Heart left ventricle (tissue), 16 donors: ENCODE measurements at regions not wholly inside any gene's neighbourhood (a gene's known extent, or its start where the extent isn't known, plus 50 kb on each side); places are given as distances from the start of the nearest gene placed in this dataset.
A peak's percentile ranks its signal among the peaks of the same experiment; 100 is the strongest.

Source experiments
- ATAC-seq, 4 donors: fragments of 200-7000 bp; cut with Tn5 transposase; one replicate each; pipeline ENCODE4 v1.9.1; 2020 to 2022; ENCODE audit warnings: moderate library complexity in 4 of 4, mild to moderate bottlenecking in 3 of 4, moderate number of reproducible peaks in 1 of 4
- DNase-seq, 5 donors: peaks; one replicate each; pipeline ENCODE4 v3.0.0-alpha.2; 2020
- H3K27ac ChIP-seq, 12 donors: fragments of 200-600 bp; sonication (generic) in 4 of 12; one replicate each; pipeline versions ENCODE4 v1.5.0 to v1.8.0; 2016 to 2022; ENCODE audit warnings: mild to moderate bottlenecking in 2 of 12
- H3K27me3 ChIP-seq, 9 donors: fragments of 200-600 bp; sonication (generic) in 2 of 9; one replicate each; pipeline versions ENCODE4 v1.5.1 to v1.8.0; 2016 to 2022; ENCODE audit warnings: mild to moderate bottlenecking in 3 of 9
- H3K36me3 ChIP-seq, 9 donors: fragments of 200-600 bp; sonication (generic) in 2 of 9; one replicate each; pipeline versions ENCODE4 v1.5.0 to v1.8.0; 2018 to 2022; ENCODE audit warnings: mild to moderate bottlenecking in 2 of 9
- H3K4me1 ChIP-seq, 12 donors: fragments of 200-600 bp; sonication (generic) in 4 of 12; one replicate each; pipeline versions ENCODE4 v1.5.0 to v1.8.0; 2016 to 2022; ENCODE audit warnings: mild to moderate bottlenecking in 3 of 12
- H3K4me3 ChIP-seq, 12 donors: fragments of 200-600 bp; sonication (generic) in 4 of 12; one replicate each; pipeline versions ENCODE4 v1.5.0 to v1.8.0; 2017 to 2022; ENCODE audit warnings: mild to moderate bottlenecking in 9 of 12, moderate library complexity in 4 of 12
- H3K9me3 ChIP-seq, 12 donors: fragments of 200-600 bp; sonication (generic) in 4 of 12; one replicate each; pipeline versions ENCODE4 v1.5.0 to v1.8.0; 2016 to 2022; ENCODE audit warnings: mild to moderate bottlenecking in 1 of 12
- POLR2A ChIP-seq, 2 donors: fragments of 450-650 bp; IDR thresholded peaks; one replicate each; pipeline ENCODE4 v1.6.1; 2017; ENCODE audit warnings: antibody characterized with exemption in 2 of 2, mild to moderate bottlenecking in 2 of 2, moderate library complexity in 2 of 2
- WGBS, 4 donors: extraction: QIAGEN DNeasy Blood & Tissue Kit in 2 of 4; methylation state at CpG; one replicate each; pipeline versions ENCODE4 v1.1.5 to v1.1.7; 2013 to 2018; 5-methylcytosine and 5-hydroxymethylcytosine counted together
- intact Hi-C, 10 donors: fragments of 100-400 bp; cut with DNase I; formaldehyde crosslinking; loops; one replicate each; pipeline versions ENCODE4 v1.11.1 to v1.14.2; 2022
- TF ChIP-seq, protein P1 (sequence below), 12 donors: fragments of 200-600 bp; sonication (generic) in 4 of 12; IDR thresholded peaks; one replicate each; pipeline versions ENCODE4 v1.5.0 to v1.8.0; 2018 to 2022; ENCODE audit warnings: antibody characterized with exemption in 12 of 12, mild to moderate bottlenecking in 5 of 12
- donor health status: ischemic (EF 13 %, LVEDD 7.1; RV severe dilation, severe dysfunction).
- donor health status: healthy with polysubstance abuse.
- donor health status: DM: no; HTN: yes; CAD: no.
- donor health status: DM: no; HTN: no; CAD: no.
- donor health status: ischemic (EF 25% LVEDD 6.9; RV normal size, moderate dysfunction).
- donor health status: ischemic (EF 25% LVEDD 5.7; RV mildly dilated, moderate dysfunction).
- donor health status: healthy.
- donor health status: DM: yes; HTN: yes; CAD: no.
- donor health status: ischemic (EF 35%, LVEDD 5.7; RV mildly dilated, moderate dysfunction).
- donor health status: nonischemic (EF 11% LVEDD 7.7; RV severe dilation, severe dysfunction).
- donor health status: DM: yes; HTN: yes; CAD: no.
- donor health status: PGD.
- donor health status: ischemic (EF 29% LVEDD 5.4; RV normal size, mild dysfunction).
- donor health status: nonischemic (EF 23%, LVEDD 6.1; RV moderate dilation, normal function).

DNA sequence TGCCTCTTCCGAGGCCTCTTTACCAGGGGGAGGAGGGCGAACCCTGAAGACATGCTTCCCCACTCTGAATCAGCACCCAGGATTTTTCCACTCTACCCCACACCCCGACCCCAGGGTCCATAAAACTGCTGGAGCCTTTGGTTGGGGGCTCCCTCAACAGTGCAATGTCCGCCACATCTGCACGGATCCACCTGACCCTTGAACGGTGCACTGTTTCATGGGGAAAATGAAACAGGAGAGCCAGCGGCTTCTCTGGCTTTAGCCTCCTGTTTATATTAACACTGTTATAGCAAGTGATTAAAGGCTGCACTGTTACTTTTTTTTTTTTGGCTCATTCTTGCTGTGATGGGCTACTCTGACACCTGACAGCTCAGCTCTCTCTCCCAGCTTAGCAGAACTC lies 124.1 kb upstream of the DLG1 start:
- no peak for TF ChIP-seq POLR2A (IDR thresholded peaks at IDR 0.05)
- TF ChIP-seq, protein P1, sequence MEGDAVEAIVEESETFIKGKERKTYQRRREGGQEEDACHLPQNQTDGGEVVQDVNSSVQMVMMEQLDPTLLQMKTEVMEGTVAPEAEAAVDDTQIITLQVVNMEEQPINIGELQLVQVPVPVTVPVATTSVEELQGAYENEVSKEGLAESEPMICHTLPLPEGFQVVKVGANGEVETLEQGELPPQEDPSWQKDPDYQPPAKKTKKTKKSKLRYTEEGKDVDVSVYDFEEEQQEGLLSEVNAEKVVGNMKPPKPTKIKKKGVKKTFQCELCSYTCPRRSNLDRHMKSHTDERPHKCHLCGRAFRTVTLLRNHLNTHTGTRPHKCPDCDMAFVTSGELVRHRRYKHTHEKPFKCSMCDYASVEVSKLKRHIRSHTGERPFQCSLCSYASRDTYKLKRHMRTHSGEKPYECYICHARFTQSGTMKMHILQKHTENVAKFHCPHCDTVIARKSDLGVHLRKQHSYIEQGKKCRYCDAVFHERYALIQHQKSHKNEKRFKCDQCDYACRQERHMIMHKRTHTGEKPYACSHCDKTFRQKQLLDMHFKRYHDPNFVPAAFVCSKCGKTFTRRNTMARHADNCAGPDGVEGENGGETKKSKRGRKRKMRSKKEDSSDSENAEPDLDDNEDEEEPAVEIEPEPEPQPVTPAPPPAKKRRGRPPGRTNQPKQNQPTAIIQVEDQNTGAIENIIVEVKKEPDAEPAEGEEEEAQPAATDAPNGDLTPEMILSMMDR (IDR thresholded peaks at IDR 0.05), result no peak
- no peak overlapping the region for H3K27ac ChIP-seq
- H3K9me3 ChIP-seq, result no peaks in the 10 kb centered on the region
- no peak for DNase-seq
- no peaks in the 10 kb centered on the region for H3K27me3 ChIP-seq
- no peaks in the 10 kb centered on the region for H3K36me3 ChIP-seq
- no peak for ATAC-seq
- WGBS, 4 donors, result 76 to 85% (median 81%) methylated on average over 7 of the region's 7 CpGs
- H3K4me1 ChIP-seq, result peaks cover 0 to 30% (median 8%) of the 10 kb centered on the region in 12 donors
- intact Hi-C loops, result no loop called here
- H3K4me3 ChIP-seq, result no peak overlapping the region

DNA sequence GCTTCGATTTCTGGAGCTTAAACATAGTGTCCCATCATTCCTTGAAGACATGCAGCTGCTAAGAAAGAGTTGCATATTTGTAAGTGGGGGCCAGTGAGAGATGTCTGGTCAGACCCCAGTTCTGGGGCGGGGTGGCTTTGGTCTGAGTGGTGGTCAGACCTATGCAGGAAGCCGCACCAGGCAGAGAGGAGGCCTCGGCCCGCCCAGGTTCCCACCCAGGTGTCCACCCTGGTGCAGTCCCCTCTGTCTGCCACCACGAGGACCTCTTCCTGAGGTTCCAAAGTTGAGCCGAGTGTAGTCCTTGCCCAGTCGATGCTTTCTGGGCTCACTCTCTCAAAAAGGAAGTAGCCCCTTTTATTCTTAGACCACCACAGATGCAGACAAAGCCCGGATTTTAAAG lies 122.6 kb upstream of the DLG1 start:
- intact Hi-C loops, result no loop called here

DNA sequence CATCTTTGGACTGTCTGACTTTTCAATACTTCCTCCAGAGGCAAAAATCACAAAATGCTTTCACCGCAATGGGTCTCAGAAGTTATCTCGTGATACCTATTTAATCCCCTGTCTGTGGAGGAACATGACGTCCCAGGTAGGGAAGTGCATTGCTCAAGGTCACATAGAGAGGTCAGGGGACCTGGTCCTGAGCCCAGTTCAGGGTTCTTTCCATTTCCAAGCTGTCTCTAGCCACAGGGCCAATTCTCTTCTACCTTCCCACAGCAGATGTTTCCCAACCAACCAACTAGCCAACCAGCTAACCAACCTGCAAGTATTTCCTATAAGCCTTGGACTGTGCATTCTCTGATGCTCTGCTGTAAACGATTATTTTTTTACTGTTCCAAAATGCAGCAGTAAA lies 122.2 kb upstream of the DLG1 start:
- TF ChIP-seq POLR2A (IDR thresholded peaks at IDR 0.05), result no peak
- TF ChIP-seq, protein P1 (IDR thresholded peaks at IDR 0.05), result no peak
- H3K9me3 ChIP-seq, result no peaks in the 10 kb centered on the region
- peaks cover 0 to 30% (median 8%) of the 10 kb centered on the region in 12 donors for H3K4me1 ChIP-seq
- intact Hi-C loops, result no loop called here
- WGBS, 4 donors, result 51 to 67% (median 58%) methylated on average over 4 of the region's 4 CpGs
- no peak overlapping the region for H3K4me3 ChIP-seq
- H3K36me3 ChIP-seq, result no peaks in the 10 kb centered on the region
- peak overlapping the region in 8 of 12 donors; percentile 27 to 84 (median 54) for H3K27ac ChIP-seq
- ATAC-seq, result peak in 1 of 4 donors; percentile 47
- DNase-seq, result no peak
- no peaks in the 10 kb centered on the region for H3K27me3 ChIP-seq

More for the DNA sequence above, 122.6 kb upstream of the DLG1 start:
- TF ChIP-seq, protein P1 (IDR thresholded peaks at IDR 0.05), result no peak
- no peak for TF ChIP-seq POLR2A (IDR thresholded peaks at IDR 0.05)
- WGBS, 4 donors, result 73 to 82% (median 79%) methylated on average over 9 of the region's 9 CpGs
- DNase-seq, result no peak
- H3K36me3 ChIP-seq, result no peaks in the 10 kb centered on the region
- H3K4me3 ChIP-seq, result no peak overlapping the region
- H3K27me3 ChIP-seq, result no peaks in the 10 kb centered on the region
- peak overlapping the region in 5 of 12 donors; percentile 51 to 84 (median 62) for H3K27ac ChIP-seq
- H3K4me1 ChIP-seq, result peaks cover 0 to 30% (median 8%) of the 10 kb centered on the region in 12 donors
- H3K9me3 ChIP-seq, result no peaks in the 10 kb centered on the region
- ATAC-seq, result no peak

DNA sequence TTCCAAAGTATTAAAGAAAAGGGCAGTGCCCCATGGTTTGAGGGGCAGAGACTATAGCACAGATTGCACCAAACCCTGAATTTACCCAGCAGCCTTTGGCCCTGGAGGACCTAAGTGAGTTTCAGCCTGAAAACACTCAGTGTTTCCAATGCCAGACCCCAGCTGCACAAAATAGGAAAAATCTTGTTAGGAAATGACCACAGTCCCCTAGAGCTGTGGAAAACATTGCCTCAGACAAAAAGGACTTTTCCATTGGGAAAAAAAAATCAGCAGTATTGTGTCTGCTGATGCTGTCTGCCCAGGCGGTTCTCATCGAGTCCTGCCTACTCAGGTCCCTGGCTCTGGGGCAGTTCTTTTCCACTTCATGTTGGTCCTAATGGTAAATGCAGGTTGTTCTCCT lies 121.7 kb upstream of the DLG1 start:
- WGBS, 4 donors, result 62 to 74% (median 68%) methylated on average over 2 of the region's 2 CpGs
- ATAC-seq, result peak; percentile 53 to 82 (median 82)
- intact Hi-C loops, result no loop called here

More for the DNA sequence above, 121.7 kb upstream of the DLG1 start:
- H3K4me3 ChIP-seq, result no peak overlapping the region
- no peaks in the 10 kb centered on the region for H3K36me3 ChIP-seq
- H3K4me1 ChIP-seq, result peaks cover 0 to 30% (median 8%) of the 10 kb centered on the region in 12 donors
- H3K27ac ChIP-seq, result peak overlapping the region in 8 of 12 donors; percentile 27 to 84 (median 54)
- H3K27me3 ChIP-seq, result no peaks in the 10 kb centered on the region
- TF ChIP-seq POLR2A (IDR thresholded peaks at IDR 0.05), result no peak
- TF ChIP-seq, protein P1 (IDR thresholded peaks at IDR 0.05), result no peak
- peak in 2 of 5 donors; percentile 27 to 48 for DNase-seq
- H3K9me3 ChIP-seq, result no peaks in the 10 kb centered on the region
